GM10248 (cell line): ENCODE measurements at regions not wholly inside any gene's neighbourhood (a gene's known extent, or its start where the extent isn't known, plus 50 kb on each side); places are given as distances from the start of the nearest gene placed in this dataset.

Experiments used
- CTCF ChIA-PET: fragments of 300-600 bp; sonication (Branson Sonifier 250); formaldehyde crosslinking; extraction: SDS; loops from one replicate; lab custom pipeline; 2021; ENCODE audit warnings: antibody characterized with exemption; lab: Yijun Ruan, JAX
- POLR2A ChIA-PET: fragments of 350-650 bp; sonication (Branson Sonifier 250); formaldehyde crosslinking; extraction: SDS; loops from one replicate; lab custom pipeline; 2020; ENCODE audit warnings: antibody characterized with exemption; lab: Yijun Ruan, JAX
- DNase-seq: peaks from one replicate; pipeline ENCODE4 v3.0.0; 2012; ENCODE audit errors: extremely low spot score
- CTCF ChIP-seq: IDR thresholded peaks from 2 replicates; pipeline ENCODE4 v1.5.1; 2012; ENCODE audit warnings: mild to moderate bottlenecking, low read depth; ENCODE audit errors: extremely low read depth, missing control alignments, control extremely low read depth

- POLR2A ChIA-PET, result no interaction called here
- DNase-seq, result no peak
- no peak for TF ChIP-seq CTCF
- CTCF ChIA-PET, result no interaction called here
Measured at GRCh38 chr17:22233382-22233781, 541.1 kb downstream of the KCNJ18 start.

- ChIA-PET CTCF (no interaction called here), POLR2A (no interaction called here)
- no peak for DNase-seq
- TF ChIP-seq CTCF, result no peak
Measured at GRCh38 chr17:22242472-22242871, 550.1 kb downstream of the KCNJ18 start.

DNA sequence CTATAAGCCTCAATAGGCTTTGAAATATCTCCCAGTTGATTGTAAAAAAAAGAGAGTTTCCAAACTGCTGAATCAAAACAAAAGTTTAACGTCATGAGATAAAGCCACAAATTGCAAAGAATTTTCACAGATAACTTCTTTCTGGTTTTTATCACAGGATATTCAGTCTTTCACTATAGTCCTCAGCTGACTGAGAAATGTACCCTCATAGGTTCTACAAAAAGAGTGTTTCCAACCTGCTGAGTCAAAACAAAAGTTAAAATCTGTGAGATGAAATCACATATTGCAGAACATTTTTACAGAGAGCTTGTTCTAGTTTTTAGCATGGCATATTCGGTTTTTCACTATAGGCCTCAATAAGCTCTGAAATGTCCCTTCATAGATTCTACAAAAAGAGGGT lies 559.2 kb downstream of the KCNJ18 start:
- ChIA-PET POLR2A (no interaction called here), CTCF (no interaction called here)
- no peak for TF ChIP-seq CTCF
- DNase-seq, result no peak

GRCh38 chr17:22253007-22253406 lies 560.7 kb downstream of the KCNJ18 start:
- DNase-seq, result no peak
- POLR2A ChIA-PET, result no interaction called here
- no peak for TF ChIP-seq CTCF
- CTCF ChIA-PET, result interaction anchor here (0.6 kb wide), 1 partner anchor 11 kb away, joined by 3 read pairs; no protein-coding TSS in a partner anchor

- ChIA-PET CTCF (no interaction called here), POLR2A (no interaction called here)
Measured at GRCh38 chr17:22265807-22266206, 573.5 kb downstream of the KCNJ18 start.

DNA sequence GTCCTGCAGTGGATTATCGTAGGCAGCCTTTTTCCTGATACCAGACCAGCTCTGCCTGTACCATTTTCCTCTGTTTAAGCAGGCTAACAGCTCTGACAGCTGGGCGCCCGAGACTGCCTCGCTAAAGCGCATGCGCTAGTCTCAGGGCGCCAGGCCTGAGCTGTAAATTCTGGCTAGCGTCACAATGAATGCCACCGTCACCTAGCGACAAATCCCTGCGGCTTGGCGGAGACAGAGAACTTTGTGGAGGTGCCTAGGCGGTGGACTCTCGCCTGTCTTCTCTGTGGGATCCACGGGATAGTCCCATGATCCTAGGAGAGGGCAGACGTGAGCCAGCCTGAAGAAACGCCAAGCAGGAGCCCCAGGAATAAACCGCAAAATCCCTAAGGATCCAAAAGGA lies 573.9 kb downstream of the KCNJ18 start:
- no peak for TF ChIP-seq CTCF
- ChIA-PET POLR2A (no interaction called here), CTCF (no interaction called here)
- no peak for DNase-seq

More at GRCh38 chr17:22265807-22266206, 573.5 kb downstream of the KCNJ18 start:
- no peak for TF ChIP-seq CTCF
- no peak for DNase-seq

DNA sequence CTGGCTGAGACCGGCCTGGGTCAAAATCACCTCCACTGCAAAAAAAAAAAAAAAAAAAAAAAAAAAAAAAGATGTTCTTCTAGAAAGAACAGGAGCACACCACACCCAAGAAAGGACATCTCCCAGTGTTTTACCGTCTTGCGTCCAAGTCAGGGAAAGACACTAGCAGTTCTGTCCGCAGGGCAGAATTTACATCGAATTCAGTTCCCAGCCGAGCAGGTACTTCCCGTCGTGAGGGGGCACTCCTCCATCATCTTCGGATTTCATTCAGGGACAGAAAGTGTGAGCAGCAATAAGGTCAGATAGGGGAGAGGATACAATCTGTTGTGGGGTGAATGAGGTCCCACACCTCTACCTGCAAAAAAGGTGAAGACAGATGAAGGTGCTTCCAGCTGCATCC lies 574.7 kb downstream of the KCNJ18 start:
- no peak for TF ChIP-seq CTCF
- ChIA-PET POLR2A (no interaction called here), CTCF (no interaction called here)
- no peak for DNase-seq
